ENCODE measurements at regions not wholly inside any gene's neighbourhood (a gene's known extent, or its start where the extent isn't known, plus 50 kb on each side); places are given as distances from the start of the nearest gene placed in this dataset.

GRCh38 chr6:79810871-79811270, 136.5 kb downstream of the ELOVL4 start:
- TF ChIP-seq POLR2A (IDR thresholded peaks at IDR 0.05) (no peak), CTCF (IDR thresholded peaks at IDR 0.05) (no peak), POLR2AphosphoS5 (IDR thresholded peaks at IDR 0.05) (no peak), EP300 (IDR thresholded peaks at IDR 0.05) (no peak)

All from stomach (tissue), 4 donors.